HepG2 (cell line): ENCODE measurements at regions not wholly inside any gene's neighbourhood (a gene's known extent, or its start where the extent isn't known, plus 50 kb on each side); places are given as distances from the start of the nearest gene placed in this dataset.

ENCODE experiments used
- ATAC-seq: fragments of 200-7000 bp; cut with Tn5 transposase; 3 replicates; pipeline ENCODE4 v1.9.1; 2020; ENCODE audit warnings: mild to moderate bottlenecking, moderate library complexity
- BruUV-seq: library from RNA; stranded (reverse); fragments of 400-500 nt; replicated peaks from 2 replicates; lab custom pipeline; 2021; lab: Mats Ljungman, UMichigan
- CTCF ChIA-PET: fragments of 300-600 bp; formaldehyde crosslinking; extraction: SDS; loops from one replicate; lab custom pipeline; 2021; ENCODE audit warnings: low total read pairs, inconsistent platforms, low intra/inter-chr PET ratio; lab: Yijun Ruan, JAX
- POLR2A ChIA-PET: fragments of 350-600 bp; sonication (Branson Sonifier 250); formaldehyde crosslinking; loops from one replicate; lab custom pipeline; 2020; ENCODE audit warnings: antibody characterized with exemption, inconsistent platforms; lab: Yijun Ruan, JAX
- DNase-seq: peaks from one replicate; pipeline ENCODE4 v3.0.0-alpha.2; 2015; ENCODE audit warnings: low spot score
- FAIRE-seq: peaks from 3 replicates; lab custom pipeline; 2011; peaks lifted over from hg19 to GRCh38; lab: Jason Lieb, UNC
- H2AFZ ChIP-seq: one replicate; pipeline ENCODE4 v1.6.1; 2011; ENCODE audit warnings: low read length, inconsistent platforms
- H3K27ac ChIP-seq: fragments of 300-600 bp; 3 replicates; pipeline ENCODE4 v1.8.0; 2011; ENCODE audit warnings: mixed run types, mild to moderate bottlenecking, mixed read lengths, low read length, inconsistent platforms; ENCODE audit not compliant: insufficient read depth; ENCODE audit errors: extremely low read length
- H3K27me3 ChIP-seq, 2 experiments: fragments of 200-600 bp in 1 of 2; 2 replicates in 1 of 2; 3 replicates in 1 of 2; pipeline versions ENCODE4 v1.6.0 to v1.8.0; 2011; ENCODE audit warnings: low read length in 2 of 2, mild to moderate bottlenecking in 2 of 2, moderate library complexity in 2 of 2, inconsistent platforms in 1 of 2; ENCODE audit not compliant: insufficient read depth in 2 of 2, control insufficient read depth in 1 of 2
- H3K36me3 ChIP-seq, 2 experiments: fragments of 200-600 bp in 1 of 2; replicated peaks in 1 of 2; 2 replicates in 1 of 2; 3 replicates in 1 of 2; pipeline versions ENCODE4 v1.5.1 to v1.8.0; 2011; ENCODE audit warnings: low read length in 2 of 2, inconsistent platforms in 1 of 2; ENCODE audit not compliant: insufficient read depth in 2 of 2, control insufficient read depth in 1 of 2
- H3K4me1 ChIP-seq: 2 replicates; pipeline ENCODE4 v1.5.1; 2012; ENCODE audit warnings: low read length, inconsistent platforms; ENCODE audit not compliant: insufficient read depth
- H3K4me2 ChIP-seq: 2 replicates; pipeline ENCODE4 v1.6.0; 2011; ENCODE audit warnings: low read depth, low read length, inconsistent platforms
- H3K4me3 ChIP-seq, 3 experiments: fragments of 200-600 bp in 1 of 3; sonication (generic), shearing (Covaris generic) in 1 of 3; replicated peaks in 1 of 3; 2 replicates each; pipeline ENCODE4 v1.5.1; 2011 to 2016; ENCODE audit warnings: low read length in 3 of 3, inconsistent platforms in 2 of 3, low read depth in 2 of 3, mild to moderate bottlenecking in 2 of 3, control low read depth in 1 of 3, mixed read lengths in 1 of 3; ENCODE audit not compliant: insufficient read depth in 1 of 3
- H3K79me2 ChIP-seq: one replicate; pipeline ENCODE4 v1.6.1; 2011; ENCODE audit warnings: low read length, inconsistent platforms; ENCODE audit not compliant: insufficient read depth
- H3K9ac ChIP-seq: 2 replicates; pipeline ENCODE4 v1.6.0; 2011; ENCODE audit warnings: mild to moderate bottlenecking, low read depth, low read length, inconsistent platforms; ENCODE audit not compliant: insufficient read depth
- H3K9me3 ChIP-seq: 2 replicates; pipeline ENCODE4 v1.5.1; 2012; ENCODE audit warnings: mild to moderate bottlenecking, low read length
- H4K20me1 ChIP-seq: 2 replicates; pipeline ENCODE4 v1.6.0; 2011; ENCODE audit warnings: inconsistent platforms, mild to moderate bottlenecking, low read length, moderate library complexity; ENCODE audit not compliant: insufficient read depth
- CEBPB ChIP-seq: IDR thresholded peaks from 2 replicates; pipeline ENCODE4 v1.6.1; 2011; ENCODE audit warnings: low read depth, low read length, improper control_type of control experiment, borderline replicate concordance
- CHD4 ChIP-seq: fragments of 200-600 bp; sonication (generic); IDR thresholded peaks from 2 replicates; pipeline ENCODE4 v1.7.0; 2017; ENCODE audit warnings: mild to moderate bottlenecking, low read length, borderline replicate concordance
- FOSL2 ChIP-seq: sonication (generic); formaldehyde crosslinking; IDR thresholded peaks from 2 replicates; pipeline ENCODE4 v1.4.0; 2020; ENCODE audit warnings: missing genetic modification reagents
- MIER2 ChIP-seq: IDR thresholded peaks from 2 replicates; pipeline ENCODE4 v1.6.1; 2016; ENCODE audit warnings: missing biosample characterization, missing genetic modification reagents
- TRIM22 ChIP-seq: fragments of 450-650 bp; IDR thresholded peaks from 2 replicates; pipeline ENCODE4 v1.6.1; 2017
- WGBS: methylation state at CpG from one replicate; pipeline ENCODE4 v1.1.6; 2017; ENCODE audit warnings: low lambda C conversion rate; 5-methylcytosine and 5-hydroxymethylcytosine counted together
- in situ Hi-C: cut with HindIII; loops from 2 replicates; pipeline ENCODE4 v1.10.0; 2017; ENCODE audit warnings: low pct_unique_long_range_greater_than_20kb; ENCODE audit not compliant: extremely low pct_ligation_motif_present
- intact Hi-C: fragments of 100-400 bp; cut with micrococcal nuclease; formaldehyde crosslinking; loops from one replicate; pipeline ENCODE4 v1.10.0; 2022; ENCODE audit not compliant: unreplicated experiment
- TF ChIP-seq, protein P1 (sequence below): sonication (generic); formaldehyde crosslinking; IDR thresholded peaks from 2 replicates; pipeline ENCODE4 v1.5.1; 2020; ENCODE audit warnings: missing genetic modification reagents, mild to moderate bottlenecking, borderline replicate concordance

DNA sequence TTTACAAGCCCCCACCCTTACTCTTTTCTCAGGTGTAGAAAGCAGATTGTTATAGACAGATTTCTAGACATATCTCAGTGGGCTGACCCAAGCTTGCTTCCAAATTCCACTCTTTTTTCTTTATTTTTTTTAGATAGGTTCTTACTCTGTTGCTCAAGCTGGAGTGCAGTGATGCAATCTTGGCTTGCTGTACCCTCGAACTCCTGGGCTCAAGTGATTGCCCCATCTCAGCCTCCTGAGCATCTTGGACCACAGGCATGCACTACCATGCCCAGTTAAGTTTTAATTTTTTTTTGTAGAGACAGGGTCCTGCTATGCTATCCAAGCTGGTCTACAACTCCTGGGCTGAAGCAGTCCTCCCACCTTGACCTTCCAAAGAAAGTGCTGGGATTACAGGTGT is 53.5 kb upstream of the ADAMTS9 start:
- H3K27ac ChIP-seq, result no peak overlapping the region
- CTCF ChIA-PET, result no interaction called here

DNA sequence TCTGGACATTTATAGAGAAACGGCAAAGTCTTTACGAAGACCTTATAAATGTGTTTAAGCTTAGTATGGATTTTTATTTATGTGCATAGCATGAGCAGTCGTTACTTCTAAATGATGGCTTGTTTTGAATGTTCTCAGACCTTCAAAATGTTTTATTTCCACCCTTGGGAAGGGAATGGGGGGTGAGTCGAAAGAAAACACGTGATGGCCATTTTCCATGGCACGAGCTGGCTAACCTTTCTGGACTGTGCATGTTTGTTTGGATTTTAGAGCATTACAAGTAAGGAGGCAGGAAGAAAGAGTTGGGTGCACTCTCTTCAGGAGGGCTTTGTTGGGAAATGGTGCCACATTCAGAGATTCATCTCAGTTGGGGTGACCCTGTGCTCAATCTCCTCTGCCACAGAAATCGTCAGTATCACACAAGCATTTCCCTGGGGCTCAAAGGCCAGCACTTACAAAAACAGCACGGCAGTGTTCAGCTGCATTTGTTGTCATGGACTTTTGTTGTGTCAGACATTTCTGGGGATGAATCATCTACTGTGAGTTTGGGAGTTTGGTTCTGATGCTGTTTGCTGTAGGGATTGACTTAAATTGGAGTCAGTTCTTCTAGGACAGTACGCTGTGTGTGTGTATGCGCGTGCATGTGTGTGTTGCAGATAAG is 52.3 kb upstream of the ADAMTS9 start:
- WGBS, result 37% methylated on average over 9 of the region's 11 CpGs
- Histone ChIP-seq H3K9me3 (no peaks in the 10 kb centered on the region), H3K36me3 (no peaks in the 10 kb centered on the region), H3K27ac (no peak overlapping the region), H4K20me1 (no peaks in the 10 kb centered on the region), H3K4me2 (no peak overlapping the region), H3K4me3 (no peak overlapping the region), H3K4me1 (0 out of 2 replicates have a peak, but pooled peaks cover 8% of the 10 kb centered on the region), H3K79me2 (no peaks in the 10 kb centered on the region), H2AFZ (no peak overlapping the region), H3K27me3 (no peaks in the 10 kb centered on the region), H3K9ac (no peak overlapping the region)
- no TSS peak for BruUV-seq
- peak; percentile 69 for ATAC-seq
- intact Hi-C loops (no loop called here), in situ Hi-C loops (no loop called here)
- FAIRE-seq, result no peak
- POLR2A ChIA-PET, result no interaction called here
- CTCF ChIA-PET, result no interaction called here
- peak; percentile 12 for DNase-seq
- TF ChIP-seq, protein P1, sequence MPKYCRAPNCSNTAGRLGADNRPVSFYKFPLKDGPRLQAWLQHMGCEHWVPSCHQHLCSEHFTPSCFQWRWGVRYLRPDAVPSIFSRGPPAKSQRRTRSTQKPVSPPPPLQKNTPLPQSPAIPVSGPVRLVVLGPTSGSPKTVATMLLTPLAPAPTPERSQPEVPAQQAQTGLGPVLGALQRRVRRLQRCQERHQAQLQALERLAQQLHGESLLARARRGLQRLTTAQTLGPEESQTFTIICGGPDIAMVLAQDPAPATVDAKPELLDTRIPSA (CRISPR knock-in tag), result no peak
- no peak for TF ChIP-seq CHD4
- TF ChIP-seq FOSL2 (CRISPR knock-in tag), result 0 out of 2 replicates have a peak, but pooled peaks have one; percentile 7
- no peak for TF ChIP-seq TRIM22

More for the DNA sequence above, 53.5 kb upstream of the ADAMTS9 start:
- no peaks in the 10 kb centered on the region for H3K36me3 ChIP-seq
- intact Hi-C loops, result no loop called here
- no peak overlapping the region for H2AFZ ChIP-seq
- DNase-seq (no peak), ATAC-seq (no peak), FAIRE-seq (no peak)
- WGBS, result 4% methylated on average over 1 of the region's 1 CpG
- in situ Hi-C loops, result no loop called here
- H3K4me3 ChIP-seq, result no peak overlapping the region
- H3K27me3 ChIP-seq, result no peaks in the 10 kb centered on the region
- no peak overlapping the region for H3K9ac ChIP-seq
- TF ChIP-seq MIER2 (CRISPR knock-in tag) (no peak), CEBPB (peak; percentile 11; the same call in 1 of the 2 replicates)
- H3K79me2 ChIP-seq, result no peaks in the 10 kb centered on the region
- BruUV-seq, result no TSS peak
- POLR2A ChIA-PET, result no interaction called here
- H3K4me1 ChIP-seq, result 0 out of 2 replicates have a peak, but pooled peaks cover 8% of the 10 kb centered on the region
- no peak overlapping the region for H3K4me2 ChIP-seq
- H4K20me1 ChIP-seq, result no peaks in the 10 kb centered on the region
- no peaks in the 10 kb centered on the region for H3K9me3 ChIP-seq
